Stimulated activated CD8-positive, alpha-beta memory T cell treated with anti-CD3 and anti-CD28 coated beads, Interleukin-4, amount 100 ng/mL, for 48 hours (primary cell): ENCODE measurements at regions not wholly inside any gene's neighbourhood (a gene's known extent, or its start where the extent isn't known, plus 50 kb on each side); places are given as distances from the start of the nearest gene placed in this dataset.

Experiments
- DNase-seq: peaks from one replicate; pipeline ENCODE4 v3.0.0-alpha.2; 2020

DNA sequence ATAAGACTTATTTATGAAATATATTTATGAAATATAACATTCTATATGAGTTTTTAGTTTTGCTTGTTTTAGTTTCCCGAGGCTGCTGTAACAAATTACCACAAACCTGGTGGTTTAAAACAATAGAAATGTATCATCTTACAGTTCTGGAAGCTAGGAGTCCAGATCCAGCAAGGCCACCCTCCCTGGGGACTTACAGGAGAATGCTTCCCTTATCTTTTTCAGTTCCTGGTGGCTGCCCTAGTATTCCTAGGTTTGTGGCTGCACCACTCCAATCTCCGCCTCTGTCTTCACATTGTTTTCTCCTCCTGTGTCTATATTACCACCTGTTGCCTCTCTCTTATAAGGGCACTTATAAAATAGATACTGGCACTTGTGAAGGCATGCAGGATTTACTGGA, 877.8 kb downstream of the TUSC7 start:
- no peak for DNase-seq

GRCh38 chr3:117589454-117589853, 879.9 kb downstream of the TUSC7 start:
- DNase-seq = no peak

DNA sequence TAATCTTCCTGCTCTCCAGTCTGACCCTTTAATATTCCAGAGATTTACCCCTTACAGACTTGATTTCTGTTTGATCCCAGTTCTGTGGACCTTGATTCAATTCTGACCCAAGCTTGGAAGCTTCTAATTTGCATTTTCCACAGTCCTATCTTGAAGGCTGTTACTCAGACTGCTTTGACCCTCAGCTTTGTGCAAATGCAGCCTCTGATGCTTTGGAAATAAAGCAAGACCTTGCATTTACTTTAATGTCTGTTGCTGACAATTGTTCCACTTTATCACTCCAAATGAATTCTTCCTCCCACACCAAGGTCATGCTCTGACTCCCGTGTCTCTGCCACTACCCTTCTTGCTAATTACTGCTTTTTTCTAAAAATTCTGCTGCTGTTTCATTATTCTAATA, 886.0 kb downstream of the TUSC7 start:
- DNase-seq = no peak

- no peak for DNase-seq
These were observed 886.9 kb downstream of the TUSC7 start for GRCh38 chr3:117596503-117596902.

DNA sequence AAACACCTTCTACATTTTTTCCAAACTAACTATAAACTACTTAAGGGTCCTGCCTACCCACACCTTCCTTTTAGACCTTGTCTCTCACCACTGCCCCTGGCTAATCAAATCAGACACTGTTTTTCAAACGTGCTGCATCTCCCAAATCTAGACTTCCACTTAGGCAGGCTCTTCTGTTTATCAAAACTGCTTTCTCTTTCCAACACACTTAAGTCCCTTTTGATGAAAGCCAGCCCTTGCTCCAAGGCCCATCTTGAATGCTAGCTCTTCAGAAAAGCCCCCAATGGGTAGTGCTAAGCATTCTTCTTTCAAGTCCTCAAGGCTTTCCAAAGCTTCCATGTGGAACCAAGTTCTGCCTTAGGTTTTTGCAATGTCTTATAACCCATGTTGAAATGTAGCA, 888.3 kb downstream of the TUSC7 start:
- DNase-seq = no peak

DNA sequence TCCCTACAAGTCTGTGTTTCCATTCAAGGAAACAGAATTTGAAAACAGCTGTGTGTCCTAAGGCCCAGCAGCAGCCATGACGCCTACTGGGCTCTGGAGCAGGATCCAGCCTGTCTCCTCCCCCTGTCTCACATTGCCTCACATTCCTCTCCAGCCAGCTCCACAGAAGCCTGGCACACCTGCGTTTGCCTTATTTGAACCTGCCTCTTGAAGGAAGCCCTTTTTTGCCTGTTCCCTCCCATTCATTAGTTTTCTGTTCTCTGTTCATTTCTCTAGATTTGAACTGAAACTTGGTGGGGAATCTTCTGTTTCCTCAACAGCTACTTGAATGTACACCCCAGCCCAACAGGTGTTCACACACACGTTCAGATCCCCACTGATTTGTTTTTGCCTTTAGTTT, 890.5 kb downstream of the TUSC7 start:
- no peak for DNase-seq

- no peak for DNase-seq
These were observed 891.1 kb downstream of the TUSC7 start for GRCh38 chr3:117600666-117601065.

DNA sequence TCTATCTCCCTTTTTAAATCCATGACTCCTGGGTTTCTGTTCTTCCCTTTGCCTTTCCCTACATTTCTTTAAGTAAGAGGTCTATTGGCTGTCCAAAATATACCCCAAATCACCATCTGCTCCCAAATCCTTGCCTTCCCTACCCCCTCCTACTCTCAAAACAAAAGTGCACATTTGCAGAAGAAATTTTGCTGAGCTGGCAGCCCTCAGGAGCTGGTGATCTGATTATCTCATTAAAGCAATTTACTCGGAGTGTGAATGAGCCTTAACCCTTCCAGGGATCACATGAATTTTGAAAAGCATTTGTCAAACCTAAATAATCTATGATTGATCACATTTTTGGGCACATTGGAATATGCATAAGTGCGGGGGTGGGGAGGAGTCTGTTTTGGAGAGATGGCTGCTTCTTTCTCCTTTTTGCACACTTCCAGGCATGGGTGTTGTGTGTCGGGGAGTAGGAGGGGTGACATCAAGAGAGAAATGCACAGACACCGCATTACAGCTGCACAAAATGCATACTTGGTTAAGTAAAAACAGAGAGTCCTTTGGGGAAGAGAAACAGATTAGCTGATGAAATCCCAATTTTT, 892.6 kb downstream of the TUSC7 start:
- DNase-seq = no peak

- DNase-seq = no peak
These were observed 893.5 kb downstream of the TUSC7 start for GRCh38 chr3:117603097-117603496.

DNA sequence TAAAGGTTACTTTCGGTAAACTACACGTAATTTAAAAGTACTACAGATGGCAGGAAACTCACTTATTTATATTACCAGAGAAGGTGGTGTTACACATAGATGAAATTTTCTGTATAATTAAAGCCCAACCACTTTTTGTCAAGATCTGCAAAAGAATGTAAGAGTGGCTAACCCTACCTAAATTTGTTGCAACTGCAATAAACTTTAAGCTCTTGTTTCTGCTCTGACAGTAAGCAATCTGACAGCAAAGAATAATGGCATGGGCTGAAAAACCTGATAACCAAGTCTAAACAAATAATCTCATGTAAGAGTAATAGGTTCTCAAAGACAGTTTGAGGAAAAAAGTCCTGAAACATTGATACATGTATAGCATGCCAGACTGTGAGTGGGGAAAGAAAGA, 897.3 kb downstream of the TUSC7 start:
- no peak for DNase-seq

- DNase-seq = no peak
These were observed 899.8 kb downstream of the TUSC7 start for GRCh38 chr3:117609330-117609729.

- no peak for DNase-seq
These were observed 900.6 kb downstream of the TUSC7 start for GRCh38 chr3:117610156-117610555.

- DNase-seq = no peak
These were observed 901.6 kb downstream of the TUSC7 start for GRCh38 chr3:117611211-117611610.

GRCh38 chr3:117616227-117616626, 906.6 kb downstream of the TUSC7 start:
- no peak for DNase-seq

GRCh38 chr3:117617906-117618305, 908.3 kb downstream of the TUSC7 start:
- no peak for DNase-seq

GRCh38 chr3:117618462-117618861, 908.9 kb downstream of the TUSC7 start:
- DNase-seq = no peak

- DNase-seq = no peak
These were observed 910.2 kb downstream of the TUSC7 start for GRCh38 chr3:117619805-117620204.

- no peak for DNase-seq
These were observed 912.7 kb downstream of the TUSC7 start for GRCh38 chr3:117622171-117622841.

GRCh38 chr3:117624424-117624823, 914.8 kb downstream of the TUSC7 start:
- DNase-seq = no peak

DNA sequence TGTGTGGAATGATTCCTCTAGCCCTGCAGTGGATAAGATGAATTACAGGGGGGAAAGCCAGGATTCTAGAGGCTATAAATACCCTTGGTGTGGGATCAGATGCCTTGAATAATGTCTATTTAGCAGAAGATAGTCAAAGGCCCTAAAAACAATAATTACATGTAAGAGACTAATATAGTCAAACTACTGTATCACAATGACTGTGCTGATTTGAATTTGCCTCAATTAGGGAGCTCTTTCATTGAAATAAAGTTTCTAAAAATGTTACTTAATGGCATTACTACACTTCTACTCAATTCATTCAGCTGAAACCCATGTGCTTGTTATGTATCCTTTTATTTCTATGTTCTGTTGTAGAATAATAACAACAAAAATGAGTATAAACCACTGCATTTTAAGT, 915.6 kb downstream of the TUSC7 start:
- DNase-seq = no peak

- DNase-seq = no peak
These were observed 917.0 kb downstream of the TUSC7 start for GRCh38 chr3:117626577-117626976.

GRCh38 chr3:117628823-117629291, 919.3 kb downstream of the TUSC7 start:
- no peak for DNase-seq

GRCh38 chr3:117629505-117629904, 919.9 kb downstream of the TUSC7 start:
- no peak for DNase-seq

- DNase-seq = no peak
These were observed 920.9 kb downstream of the TUSC7 start for GRCh38 chr3:117630469-117630868.

DNA sequence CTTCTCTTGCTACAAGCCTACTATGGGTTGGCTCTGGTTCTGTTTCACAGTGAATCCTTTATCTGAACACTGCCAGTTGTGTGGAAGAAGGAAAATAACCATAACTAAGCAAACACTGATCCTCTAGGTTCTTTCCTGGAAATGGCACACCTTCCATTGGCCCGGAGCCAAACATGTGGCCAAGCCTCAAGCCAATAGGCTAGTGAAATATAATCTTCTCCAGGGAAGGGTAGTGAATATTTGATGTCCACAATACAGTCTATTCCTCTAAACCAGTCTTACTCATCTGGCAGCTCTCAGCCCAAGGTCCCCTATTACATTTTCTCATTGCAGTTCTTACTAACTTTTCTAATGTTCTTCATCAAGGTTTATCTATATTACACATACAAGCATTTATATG, 921.3 kb downstream of the TUSC7 start:
- DNase-seq = no peak
